ENCODE measurements at regions not wholly inside any gene's neighbourhood (a gene's known extent, or its start where the extent isn't known, plus 50 kb on each side); places are given as distances from the start of the nearest gene placed in this dataset.

DNA sequence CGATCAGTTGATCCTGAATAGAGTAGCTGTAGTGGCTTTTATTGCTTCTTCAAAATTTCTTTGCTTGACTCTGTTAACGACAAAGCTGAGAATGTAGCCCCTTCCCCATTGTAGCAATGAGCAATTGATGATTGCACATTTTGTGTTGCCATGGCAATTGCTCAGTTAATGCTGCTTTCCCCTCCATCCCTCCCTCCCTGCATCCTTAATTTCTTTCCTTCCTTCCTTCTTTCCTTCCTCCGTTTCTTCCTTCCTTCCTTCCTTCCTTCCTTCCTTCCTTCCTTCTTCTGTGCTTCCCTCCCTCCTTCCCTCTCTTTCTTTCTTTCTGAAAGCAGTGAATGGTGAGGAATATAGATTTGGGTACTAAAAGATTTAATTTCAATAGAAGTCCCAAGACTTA is 557.3 kb upstream of the MAP3K7 start:
- no peak overlapping the region for H2AFZ ChIP-seq (ENCODE audit: low read length)
- H3K27me3 ChIP-seq (replicated peaks; ENCODE audit: insufficient read depth, low read length): no peaks in the 10 kb centered on the region
- H3K9me2 ChIP-seq (replicated peaks; ENCODE audit: insufficient read depth, low read length): no peaks in the 10 kb centered on the region
- H3K9ac ChIP-seq (ENCODE audit: low read length): no peak overlapping the region
- no peak overlapping the region for H3K4me2 ChIP-seq (ENCODE audit: low read depth, low read length)
- no peaks in the 10 kb centered on the region for H4K20me1 ChIP-seq (ENCODE audit: insufficient read depth, low read length)
- no peaks in the 10 kb centered on the region for H3F3A ChIP-seq (ENCODE audit: insufficient read depth, low read length)
- H3K9me3 ChIP-seq (replicated peaks; ENCODE audit: insufficient read depth, low read length): no peaks in the 10 kb centered on the region
- H3K36me3 ChIP-seq (replicated peaks; ENCODE audit: insufficient read depth, low read length): no peaks in the 10 kb centered on the region
- H3K27ac ChIP-seq (ENCODE audit: low read length): no peak overlapping the region
- no peaks in the 10 kb centered on the region for H3K79me2 ChIP-seq (ENCODE audit: low read length)
- TF ChIP-seq, protein P1, sequence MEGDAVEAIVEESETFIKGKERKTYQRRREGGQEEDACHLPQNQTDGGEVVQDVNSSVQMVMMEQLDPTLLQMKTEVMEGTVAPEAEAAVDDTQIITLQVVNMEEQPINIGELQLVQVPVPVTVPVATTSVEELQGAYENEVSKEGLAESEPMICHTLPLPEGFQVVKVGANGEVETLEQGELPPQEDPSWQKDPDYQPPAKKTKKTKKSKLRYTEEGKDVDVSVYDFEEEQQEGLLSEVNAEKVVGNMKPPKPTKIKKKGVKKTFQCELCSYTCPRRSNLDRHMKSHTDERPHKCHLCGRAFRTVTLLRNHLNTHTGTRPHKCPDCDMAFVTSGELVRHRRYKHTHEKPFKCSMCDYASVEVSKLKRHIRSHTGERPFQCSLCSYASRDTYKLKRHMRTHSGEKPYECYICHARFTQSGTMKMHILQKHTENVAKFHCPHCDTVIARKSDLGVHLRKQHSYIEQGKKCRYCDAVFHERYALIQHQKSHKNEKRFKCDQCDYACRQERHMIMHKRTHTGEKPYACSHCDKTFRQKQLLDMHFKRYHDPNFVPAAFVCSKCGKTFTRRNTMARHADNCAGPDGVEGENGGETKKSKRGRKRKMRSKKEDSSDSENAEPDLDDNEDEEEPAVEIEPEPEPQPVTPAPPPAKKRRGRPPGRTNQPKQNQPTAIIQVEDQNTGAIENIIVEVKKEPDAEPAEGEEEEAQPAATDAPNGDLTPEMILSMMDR (IDR thresholded peaks at IDR 0.05; ENCODE audit: low read length): no peak
- TF ChIP-seq EZH2phosphoT487 (IDR thresholded peaks at IDR 0.05; ENCODE audit: low read length) (no peak), EZH2 (optimal IDR thresholded peaks at IDR 0.05; ENCODE audit: low read depth, low read length) (no peak)
- no peaks in the 10 kb centered on the region for H3K4me1 ChIP-seq (ENCODE audit: low read length)
- H3K4me3 ChIP-seq (ENCODE audit: low read length): no peak overlapping the region
- DNase-seq: no peak

DNA sequence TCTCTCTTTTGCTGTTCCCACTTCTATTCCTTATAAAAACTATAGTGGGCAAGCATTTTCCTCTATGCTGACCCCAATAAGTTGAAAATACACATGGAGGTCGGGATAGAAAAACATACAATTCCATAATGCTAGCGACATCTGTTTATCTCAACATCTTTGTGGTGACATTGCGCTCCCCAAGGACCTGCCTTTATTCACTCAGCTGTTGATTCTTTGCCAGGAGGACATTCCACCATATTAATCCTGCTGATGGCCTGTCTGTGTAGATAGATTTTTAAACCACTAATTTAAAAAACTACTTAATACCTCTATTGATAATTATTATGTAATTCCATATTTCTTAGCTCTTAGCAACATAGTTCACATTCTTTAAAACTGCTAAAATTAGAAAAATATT is 555.3 kb upstream of the MAP3K7 start:
- Histone ChIP-seq H3K4me1 (ENCODE audit: low read length) (no peaks in the 10 kb centered on the region), H2AFZ (ENCODE audit: low read length) (no peak overlapping the region)
- TF ChIP-seq EZH2phosphoT487 (IDR thresholded peaks at IDR 0.05; ENCODE audit: low read length): no peak
- no peak for TF ChIP-seq EZH2 (optimal IDR thresholded peaks at IDR 0.05; ENCODE audit: low read depth, low read length)
- TF ChIP-seq, protein P1 (IDR thresholded peaks at IDR 0.05; ENCODE audit: low read length): no peak

DNA sequence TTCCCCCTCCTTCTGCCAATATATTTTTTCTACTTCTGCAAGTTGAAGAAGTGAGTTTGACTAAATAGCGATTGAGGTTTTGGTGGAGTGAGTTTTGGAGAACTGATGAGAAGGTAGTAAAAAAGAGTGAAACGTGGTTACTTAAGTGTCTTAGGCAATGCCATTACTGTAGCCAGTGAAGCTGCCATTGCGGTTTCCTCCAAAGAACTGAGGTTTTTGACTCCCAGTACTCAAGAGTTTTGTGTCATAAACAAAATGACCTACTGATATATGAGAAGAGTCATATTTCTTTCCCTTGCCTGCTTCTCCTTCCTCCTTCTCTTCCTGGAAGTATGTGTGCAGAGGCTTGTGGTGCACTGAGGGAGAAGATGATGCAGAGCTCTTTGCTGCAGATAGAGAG is 554.5 kb upstream of the MAP3K7 start:
- DNase-seq: no peak
- TF ChIP-seq EZH2 (optimal IDR thresholded peaks at IDR 0.05; ENCODE audit: low read depth, low read length) (no peak), EZH2phosphoT487 (IDR thresholded peaks at IDR 0.05; ENCODE audit: low read length) (no peak)
- TF ChIP-seq, protein P1 (IDR thresholded peaks at IDR 0.05; ENCODE audit: low read length): no peak
- H3K9me2 ChIP-seq (replicated peaks; ENCODE audit: insufficient read depth, low read length): no peaks in the 10 kb centered on the region
- no peaks in the 10 kb centered on the region for H3F3A ChIP-seq (ENCODE audit: insufficient read depth, low read length)
- no peaks in the 10 kb centered on the region for H3K79me2 ChIP-seq (ENCODE audit: low read length)
- no peaks in the 10 kb centered on the region for H3K36me3 ChIP-seq (replicated peaks; ENCODE audit: insufficient read depth, low read length)
- H3K27me3 ChIP-seq (replicated peaks; ENCODE audit: insufficient read depth, low read length): no peaks in the 10 kb centered on the region
- no peak overlapping the region for H3K4me2 ChIP-seq (ENCODE audit: low read depth, low read length)
- no peak overlapping the region for H3K27ac ChIP-seq (ENCODE audit: low read length)
- H4K20me1 ChIP-seq (ENCODE audit: insufficient read depth, low read length): no peaks in the 10 kb centered on the region
- no peak overlapping the region for H3K9ac ChIP-seq (ENCODE audit: low read length)
- H3K4me1 ChIP-seq (ENCODE audit: low read length): no peaks in the 10 kb centered on the region
- no peak overlapping the region for H3K4me3 ChIP-seq (ENCODE audit: low read length)
- H3K9me3 ChIP-seq (replicated peaks; ENCODE audit: insufficient read depth, low read length): no peaks in the 10 kb centered on the region
- H2AFZ ChIP-seq (ENCODE audit: low read length): no peak overlapping the region

More for the DNA sequence above, 555.3 kb upstream of the MAP3K7 start:
- H3K4me2 ChIP-seq (ENCODE audit: low read depth, low read length): no peak overlapping the region
- H3K9ac ChIP-seq (ENCODE audit: low read length): no peak overlapping the region
- H3K36me3 ChIP-seq (replicated peaks; ENCODE audit: insufficient read depth, low read length): no peaks in the 10 kb centered on the region
- H3K27me3 ChIP-seq (replicated peaks; ENCODE audit: insufficient read depth, low read length): no peaks in the 10 kb centered on the region
- no peaks in the 10 kb centered on the region for H3K79me2 ChIP-seq (ENCODE audit: low read length)
- no peaks in the 10 kb centered on the region for H3K9me2 ChIP-seq (replicated peaks; ENCODE audit: insufficient read depth, low read length)
- no peak overlapping the region for H3K27ac ChIP-seq (ENCODE audit: low read length)
- no peak overlapping the region for H3K4me3 ChIP-seq (ENCODE audit: low read length)
- no peaks in the 10 kb centered on the region for H3F3A ChIP-seq (ENCODE audit: insufficient read depth, low read length)
- H4K20me1 ChIP-seq (ENCODE audit: insufficient read depth, low read length): no peaks in the 10 kb centered on the region
- no peaks in the 10 kb centered on the region for H3K9me3 ChIP-seq (replicated peaks; ENCODE audit: insufficient read depth, low read length)
- no peak for DNase-seq

All from MM.1S (cell line).